OCI-LY7 (cell line): ENCODE measurements at regions not wholly inside any gene's neighbourhood (a gene's known extent, or its start where the extent isn't known, plus 50 kb on each side); places are given as distances from the start of the nearest gene placed in this dataset.

Experiments
- CTCF ChIP-seq: fragments of 200-600 bp; sonication (generic); conservative IDR thresholded peaks from 2 replicates; pipeline ENCODE4 v1.5.1; 2014; ENCODE audit warnings: mild to moderate bottlenecking, antibody characterized with exemption, low read length, moderate library complexity, mixed read lengths
- EZH2phosphoT487 ChIP-seq: fragments of 200-600 bp; sonication (generic); IDR thresholded peaks from 2 replicates; pipeline ENCODE4 v1.6.1; 2018; ENCODE audit warnings: low read depth, borderline replicate concordance, mild to moderate bottlenecking, mixed run types, antibody characterized with exemption, low read length, moderate library complexity, mixed read lengths

GRCh38 chr10:45526309-45526905 lies 146.2 kb downstream of the ZFAND4 start:
- no peak for TF ChIP-seq EZH2phosphoT487
- TF ChIP-seq CTCF, result no peak
